Liver (tissue), 3 donors: ENCODE measurements at regions not wholly inside any gene's neighbourhood (a gene's known extent, or its start where the extent isn't known, plus 50 kb on each side); places are given as distances from the start of the nearest gene placed in this dataset.

Experiments
- ATF3 ChIP-seq: IDR thresholded peaks from 2 replicates; pipeline ENCODE4 v1.6.1; 2016; ENCODE audit warnings: antibody characterized with exemption
- CTCF ChIP-seq: fragments of 150-350 bp; IDR thresholded peaks from 2 replicates; pipeline ENCODE4 v1.5.1; 2017; ENCODE audit warnings: improper control_type of control experiment, low read depth, low read length; ENCODE audit not compliant: missing input control
- EGR1 ChIP-seq, 2 donors: IDR thresholded peaks; 2 replicates each; pipeline ENCODE4 v1.6.1; 2016 to 2018; ENCODE audit warnings: antibody characterized with exemption in 2 of 2, low read depth in 2 of 2
- FOXA1 ChIP-seq: IDR thresholded peaks from 2 replicates; pipeline ENCODE4 v1.6.1; 2016; ENCODE audit warnings: antibody characterized with exemption
- GABPA ChIP-seq, 2 donors: IDR thresholded peaks in 1 of 2; conservative IDR thresholded peaks in 1 of 2; 2 replicates each; pipeline ENCODE4 v1.6.1; 2016; ENCODE audit warnings: antibody characterized with exemption in 2 of 2, mild to moderate bottlenecking in 1 of 2, moderate library complexity in 1 of 2
- HNF4A ChIP-seq, 2 donors: conservative IDR thresholded peaks; 2 replicates each; pipeline ENCODE4 v1.6.1; 2016; ENCODE audit warnings: antibody characterized with exemption in 2 of 2, mild to moderate bottlenecking in 2 of 2
- HNF4G ChIP-seq: IDR thresholded peaks from 2 replicates; pipeline ENCODE4 v1.6.1; 2016; ENCODE audit warnings: antibody characterized with exemption
- JUND ChIP-seq, 2 donors: IDR thresholded peaks; 2 replicates each; pipeline ENCODE4 v1.6.1; 2016; ENCODE audit warnings: antibody characterized with exemption in 2 of 2
- RAD21 ChIP-seq, 2 donors: IDR thresholded peaks; 2 replicates each; pipeline ENCODE4 v1.6.1; 2016; ENCODE audit warnings: antibody characterized with exemption in 2 of 2, mild to moderate bottlenecking in 2 of 2
- REST ChIP-seq: IDR thresholded peaks from 2 replicates; pipeline ENCODE4 v1.6.1; 2016; ENCODE audit warnings: antibody characterized with exemption, mild to moderate bottlenecking
- TAF1 ChIP-seq: conservative IDR thresholded peaks from 2 replicates; pipeline ENCODE4 v1.6.1; 2016; ENCODE audit warnings: antibody characterized with exemption, mild to moderate bottlenecking
- YY1 ChIP-seq: IDR thresholded peaks from 2 replicates; pipeline ENCODE4 v1.6.1; 2016; ENCODE audit warnings: antibody characterized with exemption, mild to moderate bottlenecking
- ZBTB33 ChIP-seq: IDR thresholded peaks from 2 replicates; pipeline ENCODE4 v1.6.1; 2016; ENCODE audit warnings: antibody characterized with exemption
- donor health status: healthy.
- donor health status: healthy.

- TF ChIP-seq RAD21 (IDR thresholded peaks at IDR 0.05): no peak
- no peak for TF ChIP-seq CTCF
- TF ChIP-seq REST: no peak
- TF ChIP-seq GABPA (IDR thresholded peaks at IDR 0.05 in 1 of 2, conservative IDR thresholded peaks at IDR 0.05 in 1 of 2): no peak
- TF ChIP-seq TAF1: no peak
- no peak for TF ChIP-seq ZBTB33
- no peak for TF ChIP-seq YY1
- TF ChIP-seq ATF3: no peak
- TF ChIP-seq EGR1 (IDR thresholded peaks at IDR 0.05; ENCODE audit: low read depth in 2 of 2): no peak
- TF ChIP-seq JUND (IDR thresholded peaks at IDR 0.05): no peak
- TF ChIP-seq HNF4G: no peak
- TF ChIP-seq FOXA1: no peak
- no peak for TF ChIP-seq HNF4A (conservative IDR thresholded peaks at IDR 0.05)
Observed at GRCh38 chr12:103046154-103046553, 88.7 kb downstream of the ASCL1 start.
